GM19324 (cell line): ENCODE measurements at regions not wholly inside any gene's neighbourhood (a gene's known extent, or its start where the extent isn't known, plus 50 kb on each side); places are given as distances from the start of the nearest gene placed in this dataset.
A peak's percentile ranks its signal among the peaks of the same experiment; 100 is the strongest.

ENCODE experiments used
- ATAC-seq: cut with Tn5 transposase; IDR thresholded peaks from one replicate; pipeline ENCODE4 v1.9.1; 2021; ENCODE audit warnings: mild to moderate bottlenecking, moderate library complexity; ENCODE audit not compliant: unreplicated experiment, low FRiP score

- no peak for ATAC-seq
Observed at GRCh38 chr14:71271166-71271945, 364.1 kb downstream of the PCNX1 start.

GRCh38 chr14:71273366-71273765 lies 366.1 kb downstream of the PCNX1 start:
- no peak for ATAC-seq

GRCh38 chr14:71284048-71284447 lies 376.8 kb downstream of the PCNX1 start:
- no peak for ATAC-seq

GRCh38 chr14:71286126-71286525 lies 378.9 kb downstream of the PCNX1 start:
- ATAC-seq = no peak

GRCh38 chr14:71287567-71287966 lies 380.3 kb downstream of the PCNX1 start:
- ATAC-seq = no peak

GRCh38 chr14:71289536-71289935 lies 382.3 kb downstream of the PCNX1 start:
- peak; percentile 77 for ATAC-seq

- ATAC-seq = no peak
Observed at GRCh38 chr14:71290301-71290700, 383.0 kb downstream of the PCNX1 start.

- no peak for ATAC-seq
Observed at GRCh38 chr14:71290960-71291466, 383.8 kb downstream of the PCNX1 start.

GRCh38 chr14:71296184-71296583 lies 388.9 kb downstream of the PCNX1 start:
- no peak for ATAC-seq

- no peak for ATAC-seq
Observed at GRCh38 chr14:71300566-71301330, 393.5 kb downstream of the PCNX1 start.

GRCh38 chr14:71301611-71302010 lies 394.4 kb downstream of the PCNX1 start:
- ATAC-seq = no peak

GRCh38 chr14:71304690-71305089 lies 397.4 kb downstream of the PCNX1 start:
- ATAC-seq = no peak

- no peak for ATAC-seq
Observed at GRCh38 chr14:71308671-71309070, 401.4 kb downstream of the PCNX1 start.

- ATAC-seq = no peak
Observed at GRCh38 chr14:71309756-71310155, 402.5 kb downstream of the PCNX1 start.

GRCh38 chr14:71311061-71311460 lies 403.8 kb downstream of the PCNX1 start:
- no peak for ATAC-seq

GRCh38 chr14:71314717-71315116 lies 407.5 kb downstream of the PCNX1 start:
- ATAC-seq = no peak

- no peak for ATAC-seq
Observed at GRCh38 chr14:71317385-71318096, 410.3 kb downstream of the PCNX1 start.

- ATAC-seq = no peak
Observed at GRCh38 chr14:71318097-71318459, 410.8 kb downstream of the PCNX1 start.

GRCh38 chr14:71319666-71320065 lies 412.4 kb downstream of the PCNX1 start:
- ATAC-seq = no peak

- ATAC-seq = peak; percentile 83
Observed at GRCh38 chr14:71320107-71320733, 413.0 kb downstream of the PCNX1 start, which contains the start of gene SIPA1L1. Gene SIPA1L1 (plus strand): TSS chr14:71320476.
